ENCODE measurements at regions not wholly inside any gene's neighbourhood (a gene's known extent, or its start where the extent isn't known, plus 50 kb on each side); places are given as distances from the start of the nearest gene placed in this dataset.

DNA sequence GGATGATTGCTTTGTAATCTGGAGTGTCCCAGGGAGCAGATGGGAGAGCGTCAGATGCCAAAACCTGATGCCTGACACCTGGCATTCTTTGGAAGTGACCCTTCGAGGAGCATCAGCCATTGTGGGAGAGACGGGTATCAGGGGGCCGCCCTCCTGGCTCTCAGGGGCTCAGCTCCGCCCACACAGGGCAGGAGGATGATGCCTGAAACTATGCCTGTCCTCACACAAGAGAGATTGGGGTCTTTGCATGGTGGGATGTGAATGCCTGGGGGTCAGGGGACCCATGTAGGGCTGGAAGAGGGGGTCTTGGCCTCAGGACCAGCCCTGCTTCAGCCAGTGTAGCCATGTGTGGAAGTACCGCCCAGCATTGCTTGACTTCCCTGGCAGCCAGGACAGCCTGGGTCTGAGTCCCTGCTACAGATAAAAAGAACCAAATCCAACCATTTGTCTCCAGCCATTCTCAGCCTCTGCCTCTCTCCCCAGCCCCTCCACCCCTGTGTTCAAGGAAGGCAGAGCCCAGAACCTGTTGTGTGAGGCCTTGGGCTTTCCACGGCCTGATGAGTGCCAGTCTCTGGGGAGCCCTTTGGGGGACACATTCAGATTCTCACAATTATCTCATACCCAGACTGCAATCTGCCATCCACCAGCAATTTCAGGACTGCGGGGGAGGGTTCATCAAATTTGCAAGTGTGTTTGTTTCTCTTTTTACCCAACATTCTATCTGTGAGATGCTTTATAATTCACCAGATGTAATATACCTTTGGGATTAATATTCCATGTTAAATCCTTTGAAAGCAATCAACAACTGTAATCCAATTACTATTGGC is 371.2 kb downstream of the PREX1 start:
- TF ChIP-seq EZH2 (IDR thresholded peaks at IDR 0.05; ENCODE audit: borderline replicate concordance, low read depth, low read length, severe bottlenecking) (no peak), CTCF (IDR thresholded peaks at IDR 0.05; ENCODE audit: borderline replicate concordance, extremely low read depth, low read length, poor library complexity, severe bottlenecking) (no peak)
